SKM-1 (cell line): ENCODE measurements at regions not wholly inside any gene's neighbourhood (a gene's known extent, or its start where the extent isn't known, plus 50 kb on each side); places are given as distances from the start of the nearest gene placed in this dataset.

ENCODE experiments used
- DNase-seq: peaks from one replicate; lab custom pipeline; 2025; ENCODE audit not compliant: unreplicated experiment; lab: John Stamatoyannopoulos, UW

DNA sequence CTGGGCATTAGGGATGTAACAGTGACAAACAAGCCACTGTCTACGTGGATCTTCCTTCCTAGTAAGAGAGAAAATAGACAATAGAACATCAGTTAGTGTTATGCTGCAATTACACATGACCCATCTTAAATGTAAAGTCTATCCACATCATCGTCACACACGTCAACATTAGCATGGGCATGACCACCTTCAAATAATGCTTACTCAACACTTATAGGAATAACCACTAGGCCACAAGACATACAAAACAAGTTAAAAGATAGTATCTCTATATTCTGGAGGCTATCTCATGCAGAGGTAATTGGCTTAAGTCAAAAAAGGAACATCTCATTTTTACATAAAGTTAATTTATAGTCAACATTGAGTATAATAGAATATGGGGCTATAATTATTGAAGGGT is 156.5 kb downstream of the MOXD1 start:
- no peak for DNase-seq

- DNase-seq: no peak
These were observed 164.5 kb downstream of the MOXD1 start for GRCh38 chr6:132236744-132237143.

GRCh38 chr6:132236281-132236680 is 165.0 kb downstream of the MOXD1 start:
- DNase-seq: no peak

- DNase-seq: no peak
These were observed 165.5 kb downstream of the MOXD1 start for GRCh38 chr6:132235596-132236280.

GRCh38 chr6:132234356-132234755 is 166.9 kb downstream of the MOXD1 start:
- no peak for DNase-seq

DNA sequence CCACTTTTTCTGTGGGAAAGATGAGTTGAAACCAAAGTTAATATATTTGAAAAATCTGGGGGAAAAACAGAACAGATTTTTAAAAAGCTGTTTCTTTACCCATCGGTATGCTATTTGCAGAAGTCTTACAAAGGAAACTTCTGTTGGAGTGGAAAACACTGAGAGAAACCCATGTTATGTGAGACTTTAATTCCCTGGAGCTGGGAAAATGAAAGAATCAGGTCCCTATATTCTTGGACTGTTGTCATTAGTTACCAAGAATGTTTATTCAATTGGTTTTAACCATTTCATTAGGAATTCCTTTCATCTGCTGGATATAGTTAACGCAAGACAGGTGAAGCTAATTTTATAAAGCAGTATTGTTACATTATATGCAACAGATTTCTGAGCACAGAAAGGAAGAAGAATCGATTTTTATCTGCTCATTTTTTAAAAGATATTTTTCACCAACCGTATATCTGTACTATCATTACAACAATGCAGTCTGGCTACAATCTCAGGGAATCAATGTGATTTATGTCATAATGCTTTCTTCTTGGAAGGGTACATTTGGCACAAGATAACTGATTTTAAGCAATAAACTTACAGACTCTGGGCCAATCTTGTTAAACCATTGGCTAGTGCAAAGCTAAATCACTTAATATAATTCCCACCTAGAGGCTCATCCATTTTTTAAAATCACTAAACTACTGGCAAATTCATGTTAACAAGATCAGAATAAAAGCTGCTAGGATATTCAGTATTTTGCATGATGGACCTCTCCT is 170.0 kb downstream of the MOXD1 start:
- DNase-seq: no peak

DNA sequence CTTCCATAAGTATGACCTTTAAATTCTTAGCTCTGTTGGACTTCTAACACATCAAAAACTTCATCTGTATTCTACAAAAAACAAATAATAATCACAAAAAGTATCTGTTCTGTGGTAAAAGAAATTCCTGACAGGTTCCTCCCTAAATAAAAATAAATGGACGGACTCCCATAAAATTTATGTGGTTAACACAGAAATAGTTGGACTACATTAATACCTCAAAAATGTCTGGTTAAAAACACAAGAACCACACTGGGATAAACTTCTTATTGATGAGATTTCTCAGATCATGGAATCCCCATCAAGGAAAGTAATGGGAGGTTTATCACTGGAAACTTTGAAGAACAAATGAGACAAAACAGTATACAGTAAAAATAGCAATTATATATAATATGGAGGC is 172.4 kb downstream of the MOXD1 start:
- DNase-seq: no peak

DNA sequence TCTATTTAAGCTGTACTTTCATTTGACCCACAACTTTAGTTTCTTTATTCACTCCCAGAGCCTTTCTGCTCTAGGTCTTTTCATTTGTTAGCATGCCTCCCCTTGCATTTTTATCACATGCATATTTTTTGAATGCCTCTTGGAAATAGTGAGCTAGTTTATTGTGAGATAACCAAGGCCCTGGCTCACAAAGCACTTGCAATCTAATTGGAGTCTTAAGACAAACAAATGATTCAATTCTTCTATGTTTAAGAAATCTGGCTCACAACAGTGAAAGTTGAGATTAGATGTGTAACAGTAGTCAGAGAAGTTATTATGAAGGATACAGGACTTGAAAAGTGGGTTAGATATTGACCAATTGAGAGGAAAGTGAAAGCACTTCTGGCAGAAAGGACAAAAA is 173.4 kb downstream of the MOXD1 start:
- DNase-seq: no peak

- DNase-seq: no peak
These were observed 176.3 kb downstream of the MOXD1 start for GRCh38 chr6:132224943-132225342.

DNA sequence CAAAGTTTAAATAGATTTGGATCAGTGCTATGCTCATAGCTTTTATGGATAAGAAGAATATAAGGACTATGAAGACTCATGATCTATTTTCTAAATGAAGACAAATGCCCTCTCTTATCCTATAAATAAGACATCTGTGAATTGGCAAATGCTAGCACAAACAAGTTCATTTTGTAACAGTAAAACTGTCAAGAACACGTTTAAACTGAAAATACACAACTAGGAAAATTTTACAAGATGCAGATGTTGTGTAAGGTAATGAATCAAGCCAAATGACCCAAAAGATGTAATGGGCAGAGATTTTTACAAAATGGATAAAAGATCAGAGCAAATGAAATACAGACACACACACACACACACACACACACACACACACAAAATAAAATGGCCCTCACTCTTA is 180.5 kb downstream of the MOXD1 start:
- no peak for DNase-seq

DNA sequence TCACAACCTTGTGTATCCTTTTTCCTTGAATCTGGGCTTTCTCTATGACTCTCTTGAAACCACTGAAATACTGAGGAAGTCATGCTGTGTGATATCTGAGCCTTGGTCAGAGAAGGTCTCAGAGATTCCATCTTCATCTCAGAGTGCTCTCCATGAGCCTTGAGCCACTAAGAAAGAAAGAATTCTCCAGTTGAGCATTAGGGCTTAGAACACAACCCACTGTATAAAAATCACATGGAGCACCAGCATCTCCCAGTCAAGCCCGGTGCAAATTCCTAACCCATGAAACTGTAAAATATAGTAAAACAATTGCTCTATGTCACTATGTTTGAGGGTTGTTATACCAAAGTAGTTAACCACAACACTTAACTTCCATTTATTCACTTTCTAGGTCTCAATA is 181.4 kb downstream of the MOXD1 start:
- no peak for DNase-seq

- DNase-seq: peak; percentile 2
These were observed 183.1 kb downstream of the MOXD1 start for GRCh38 chr6:132218059-132218696.

GRCh38 chr6:132215805-132216204 is 185.5 kb downstream of the MOXD1 start:
- no peak for DNase-seq

DNA sequence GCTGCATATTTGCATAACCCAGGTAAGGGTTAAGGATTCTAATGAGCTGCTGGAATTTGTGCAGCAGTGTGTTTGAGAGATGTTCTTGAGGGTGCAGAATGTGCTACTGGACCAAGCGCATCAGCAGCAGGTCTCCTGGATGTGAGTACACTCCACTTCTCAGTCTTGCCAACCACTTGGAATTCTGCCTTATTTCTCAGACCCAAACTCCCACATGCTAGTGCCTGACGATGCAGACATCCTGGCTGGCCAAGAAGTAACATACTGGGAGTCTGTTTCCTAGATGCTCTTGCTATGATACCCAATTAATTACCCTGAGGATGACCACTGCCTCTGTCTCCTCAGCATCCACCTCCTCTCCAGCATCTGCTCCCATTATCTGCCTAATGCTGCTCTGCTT is 186.6 kb downstream of the MOXD1 start:
- DNase-seq: no peak

- DNase-seq: no peak
These were observed 187.5 kb downstream of the MOXD1 start for GRCh38 chr6:132213732-132214131.

- DNase-seq: no peak
These were observed 188.1 kb downstream of the MOXD1 start for GRCh38 chr6:132213191-132213590.

GRCh38 chr6:132210886-132211563 is 190.2 kb downstream of the MOXD1 start:
- no peak for DNase-seq

- DNase-seq: no peak
These were observed 191.9 kb downstream of the MOXD1 start for GRCh38 chr6:132209351-132209750.

DNA sequence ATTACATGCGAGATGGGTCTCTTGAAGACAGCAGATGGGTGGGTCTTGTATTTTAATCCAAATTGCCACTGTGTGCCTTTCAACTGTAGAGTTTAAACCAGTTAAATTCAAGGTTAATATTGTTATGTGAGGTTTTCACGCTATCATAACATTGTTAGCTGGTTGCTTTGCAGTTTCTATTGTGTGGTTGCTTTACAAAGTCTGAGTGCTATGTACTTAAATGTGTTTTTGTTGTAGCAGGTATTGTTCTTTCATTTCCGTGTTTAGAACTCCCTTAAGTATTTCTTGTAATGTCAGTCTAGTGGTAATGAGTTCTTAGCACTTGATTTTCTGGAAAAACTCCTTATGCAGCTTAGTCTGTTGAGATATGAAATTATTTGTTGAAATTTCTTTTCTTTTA is 193.3 kb downstream of the MOXD1 start:
- no peak for DNase-seq

- DNase-seq: no peak
These were observed 195.3 kb downstream of the MOXD1 start for GRCh38 chr6:132205946-132206345.

GRCh38 chr6:132204591-132204990 is 196.7 kb downstream of the MOXD1 start:
- no peak for DNase-seq

- no peak for DNase-seq
These were observed 198.7 kb downstream of the MOXD1 start for GRCh38 chr6:132202574-132202973.
